Panc1 (cell line): ENCODE measurements at regions not wholly inside any gene's neighbourhood (a gene's known extent, or its start where the extent isn't known, plus 50 kb on each side); places are given as distances from the start of the nearest gene placed in this dataset.

Experiments used
- ATAC-seq: fragments of 200-7000 bp; cut with Tn5 transposase; 2 replicates; pipeline ENCODE4 v1.9.1; 2020; ENCODE audit warnings: mild to moderate bottlenecking, moderate library complexity
- BruUV-seq: library from RNA; stranded (reverse); fragments of 400-500 nt; replicated peaks from 2 replicates; lab custom pipeline; 2021; lab: Mats Ljungman, UMichigan
- CTCF ChIA-PET: fragments of 300-600 bp; sonication (Branson Sonifier 250); formaldehyde crosslinking; loops from one replicate; lab custom pipeline; 2022; ENCODE audit warnings: antibody characterized with exemption; lab: Charles Lee
- POLR2A ChIA-PET: fragments of 300-600 bp; sonication (Branson Sonifier 250); formaldehyde crosslinking; loops from one replicate; lab custom pipeline; 2022; ENCODE audit warnings: antibody characterized with exemption; lab: Charles Lee
- DNase-seq: peaks from one replicate; pipeline ENCODE4 v3.0.0-alpha.2; 2010; ENCODE audit warnings: low read depth, low spot score
- H3K27ac ChIP-seq: 2 replicates; pipeline ENCODE4 v1.5.1; 2011; ENCODE audit warnings: mild to moderate bottlenecking, low read length, inconsistent platforms
- H3K27me3 ChIP-seq: fragments of 200-500 bp; sonication (Bioruptor generic); 2 replicates; pipeline ENCODE4 v1.6.0; 2014; ENCODE audit warnings: low read length, inconsistent platforms; ENCODE audit not compliant: control insufficient read depth, insufficient read depth
- H3K36me3 ChIP-seq: fragments of 200-500 bp; sonication (Bioruptor generic); 2 replicates; pipeline ENCODE4 v1.5.1; 2014; ENCODE audit warnings: inconsistent platforms, mild to moderate bottlenecking, low read length, moderate library complexity; ENCODE audit not compliant: control insufficient read depth, insufficient read depth
- H3K4me1 ChIP-seq: 2 replicates; pipeline ENCODE4 v1.5.1; 2011; ENCODE audit warnings: inconsistent platforms, mild to moderate bottlenecking, low read length, moderate library complexity; ENCODE audit not compliant: control insufficient read depth, insufficient read depth
- H3K4me3 ChIP-seq, 2 experiments: 2 replicates each; pipeline ENCODE4 v1.5.1; 2011 to 2012; ENCODE audit warnings: low read depth in 2 of 2, low read length in 2 of 2, mild to moderate bottlenecking in 2 of 2, inconsistent platforms in 1 of 2, moderate library complexity in 1 of 2
- H3K9me3 ChIP-seq: fragments of 200-500 bp; sonication (Bioruptor generic); 2 replicates; pipeline ENCODE4 v1.5.1; 2014; ENCODE audit warnings: low read depth, mild to moderate bottlenecking, inconsistent platforms, low read length, moderate library complexity; ENCODE audit not compliant: control insufficient read depth, insufficient read depth
- POLR2AphosphoS5 ChIP-seq: IDR thresholded peaks from 2 replicates; pipeline ENCODE4 v1.6.1; 2012; ENCODE audit warnings: mild to moderate bottlenecking, low read depth, low read length, moderate library complexity
- SIN3A ChIP-seq: IDR thresholded peaks from 2 replicates; pipeline ENCODE4 v1.6.1; 2012; ENCODE audit warnings: low read depth, mild to moderate bottlenecking, low read length, moderate library complexity, borderline replicate concordance; ENCODE audit not compliant: insufficient read depth
- TCF7L2 ChIP-seq: IDR thresholded peaks from 2 replicates; pipeline ENCODE4 v1.6.1; 2011; ENCODE audit warnings: mild to moderate bottlenecking, low read depth, low read length, inconsistent platforms
- in situ Hi-C: cut with HindIII; loops from 2 replicates; pipeline ENCODE4 v1.10.0; 2016; ENCODE audit warnings: low sequenced_read_pairs, low pct_unique_long_range_greater_than_20kb
- intact Hi-C: fragments of 100-400 bp; cut with micrococcal nuclease; formaldehyde crosslinking; loops from one replicate; pipeline ENCODE4 v1.10.0; 2022; ENCODE audit not compliant: unreplicated experiment
- TF ChIP-seq, protein P1 (sequence below): fragments of 450-650 bp; IDR thresholded peaks from 2 replicates; pipeline ENCODE4 v1.5.1; 2017; ENCODE audit warnings: mild to moderate bottlenecking
- TF ChIP-seq, protein P2 (sequence below), 2 experiments: IDR thresholded peaks; 2 replicates each; pipeline ENCODE4 v1.6.1; 2011 to 2012; ENCODE audit warnings: low read depth in 2 of 2, control low read depth in 1 of 2, low read length in 1 of 2, mild to moderate bottlenecking in 1 of 2, moderate library complexity in 1 of 2; ENCODE audit not compliant: insufficient read depth in 1 of 2

DNA sequence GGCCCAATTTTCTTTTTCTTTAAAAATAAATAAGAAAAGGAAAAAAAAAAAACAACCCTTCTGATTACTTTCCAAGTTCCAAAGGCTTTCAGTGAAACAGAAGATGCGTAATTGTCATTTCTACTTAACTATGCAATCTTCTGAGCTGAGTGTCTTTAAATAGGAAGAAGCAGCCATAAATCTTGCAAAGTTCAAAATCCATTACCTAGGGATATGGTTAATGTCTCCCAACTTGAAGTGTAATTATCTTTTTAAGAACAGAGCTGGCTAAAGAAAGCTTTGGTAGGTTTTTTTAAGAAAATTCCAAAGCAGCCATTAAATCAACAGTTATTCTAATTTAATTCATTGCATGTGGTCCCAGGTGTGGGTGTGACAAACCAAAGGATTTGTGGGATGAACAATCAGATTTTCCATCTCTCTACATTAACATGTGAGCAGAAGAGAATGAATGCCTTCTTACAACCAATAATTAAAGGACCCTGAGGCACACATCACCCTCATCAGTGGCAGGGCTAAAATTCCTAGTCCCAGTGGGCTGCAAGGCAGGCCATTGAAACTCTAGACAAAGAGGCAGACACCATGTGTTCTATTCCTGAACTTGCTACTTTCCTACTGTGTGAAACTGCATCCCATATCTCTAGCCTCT, 419.2 kb downstream of the REEP3 start:
- POLR2A ChIA-PET: no interaction called here

DNA sequence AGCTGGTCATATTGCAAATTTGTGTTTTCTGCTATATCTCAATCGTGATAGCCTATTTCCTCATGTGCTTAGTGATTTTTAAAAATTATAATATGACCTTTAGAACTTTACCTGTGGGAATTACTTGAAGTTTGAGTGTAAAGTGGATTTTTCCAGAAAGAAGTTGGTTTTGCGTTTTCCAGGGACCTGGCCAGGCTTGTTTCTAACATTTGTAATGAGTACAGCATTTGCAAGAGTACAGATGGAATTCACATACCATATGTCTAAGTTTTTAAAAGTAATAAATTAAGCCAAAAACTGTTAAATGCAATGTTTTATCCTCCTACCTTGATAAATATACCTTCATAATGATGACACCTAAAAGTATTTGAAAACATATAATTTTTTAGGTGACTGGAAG, 443.2 kb downstream of the REEP3 start:
- in situ Hi-C loops: no loop called here

More for the DNA sequence above, 419.2 kb downstream of the REEP3 start:
- in situ Hi-C loops (no loop called here), intact Hi-C loops (no loop called here)
- Histone ChIP-seq H3K4me1 (no peaks in the 10 kb centered on the region), H3K27ac (no peak overlapping the region), H3K36me3 (no peaks in the 10 kb centered on the region), H3K9me3 (no peaks in the 10 kb centered on the region), H3K27me3 (peaks cover 9% of the 10 kb centered on the region), H3K4me3 (no peak overlapping the region)
- ATAC-seq (no peak), DNase-seq (no peak)
- BruUV-seq: no TSS peak
- TF ChIP-seq, protein P1, sequence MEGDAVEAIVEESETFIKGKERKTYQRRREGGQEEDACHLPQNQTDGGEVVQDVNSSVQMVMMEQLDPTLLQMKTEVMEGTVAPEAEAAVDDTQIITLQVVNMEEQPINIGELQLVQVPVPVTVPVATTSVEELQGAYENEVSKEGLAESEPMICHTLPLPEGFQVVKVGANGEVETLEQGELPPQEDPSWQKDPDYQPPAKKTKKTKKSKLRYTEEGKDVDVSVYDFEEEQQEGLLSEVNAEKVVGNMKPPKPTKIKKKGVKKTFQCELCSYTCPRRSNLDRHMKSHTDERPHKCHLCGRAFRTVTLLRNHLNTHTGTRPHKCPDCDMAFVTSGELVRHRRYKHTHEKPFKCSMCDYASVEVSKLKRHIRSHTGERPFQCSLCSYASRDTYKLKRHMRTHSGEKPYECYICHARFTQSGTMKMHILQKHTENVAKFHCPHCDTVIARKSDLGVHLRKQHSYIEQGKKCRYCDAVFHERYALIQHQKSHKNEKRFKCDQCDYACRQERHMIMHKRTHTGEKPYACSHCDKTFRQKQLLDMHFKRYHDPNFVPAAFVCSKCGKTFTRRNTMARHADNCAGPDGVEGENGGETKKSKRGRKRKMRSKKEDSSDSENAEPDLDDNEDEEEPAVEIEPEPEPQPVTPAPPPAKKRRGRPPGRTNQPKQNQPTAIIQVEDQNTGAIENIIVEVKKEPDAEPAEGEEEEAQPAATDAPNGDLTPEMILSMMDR: no peak
- TF ChIP-seq SIN3A (no peak), POLR2AphosphoS5 (no peak), TCF7L2 (no peak)
- TF ChIP-seq, protein P2, sequence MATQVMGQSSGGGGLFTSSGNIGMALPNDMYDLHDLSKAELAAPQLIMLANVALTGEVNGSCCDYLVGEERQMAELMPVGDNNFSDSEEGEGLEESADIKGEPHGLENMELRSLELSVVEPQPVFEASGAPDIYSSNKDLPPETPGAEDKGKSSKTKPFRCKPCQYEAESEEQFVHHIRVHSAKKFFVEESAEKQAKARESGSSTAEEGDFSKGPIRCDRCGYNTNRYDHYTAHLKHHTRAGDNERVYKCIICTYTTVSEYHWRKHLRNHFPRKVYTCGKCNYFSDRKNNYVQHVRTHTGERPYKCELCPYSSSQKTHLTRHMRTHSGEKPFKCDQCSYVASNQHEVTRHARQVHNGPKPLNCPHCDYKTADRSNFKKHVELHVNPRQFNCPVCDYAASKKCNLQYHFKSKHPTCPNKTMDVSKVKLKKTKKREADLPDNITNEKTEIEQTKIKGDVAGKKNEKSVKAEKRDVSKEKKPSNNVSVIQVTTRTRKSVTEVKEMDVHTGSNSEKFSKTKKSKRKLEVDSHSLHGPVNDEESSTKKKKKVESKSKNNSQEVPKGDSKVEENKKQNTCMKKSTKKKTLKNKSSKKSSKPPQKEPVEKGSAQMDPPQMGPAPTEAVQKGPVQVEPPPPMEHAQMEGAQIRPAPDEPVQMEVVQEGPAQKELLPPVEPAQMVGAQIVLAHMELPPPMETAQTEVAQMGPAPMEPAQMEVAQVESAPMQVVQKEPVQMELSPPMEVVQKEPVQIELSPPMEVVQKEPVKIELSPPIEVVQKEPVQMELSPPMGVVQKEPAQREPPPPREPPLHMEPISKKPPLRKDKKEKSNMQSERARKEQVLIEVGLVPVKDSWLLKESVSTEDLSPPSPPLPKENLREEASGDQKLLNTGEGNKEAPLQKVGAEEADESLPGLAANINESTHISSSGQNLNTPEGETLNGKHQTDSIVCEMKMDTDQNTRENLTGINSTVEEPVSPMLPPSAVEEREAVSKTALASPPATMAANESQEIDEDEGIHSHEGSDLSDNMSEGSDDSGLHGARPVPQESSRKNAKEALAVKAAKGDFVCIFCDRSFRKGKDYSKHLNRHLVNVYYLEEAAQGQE (IDR thresholded peaks at IDR 0.05; ENCODE audit: insufficient read depth in 1 of 2, low read depth in 2 of 2, low read length in 1 of 2): no peak
- CTCF ChIA-PET: interaction anchor here (1.1 kb wide), 1 partner anchor 37 kb away, joined by 6 read pairs; no protein-coding TSS in a partner anchor

More for the DNA sequence above, 443.2 kb downstream of the REEP3 start:
- no peaks in the 10 kb centered on the region for H3K27me3 ChIP-seq
- intact Hi-C loops: no loop called here
- no peaks in the 10 kb centered on the region for H3K4me1 ChIP-seq
- no peak for DNase-seq
- no peak for ATAC-seq
- no peak for TF ChIP-seq POLR2AphosphoS5
- no peak for TF ChIP-seq TCF7L2
- TF ChIP-seq SIN3A: no peak
- TF ChIP-seq, protein P2 (IDR thresholded peaks at IDR 0.05; ENCODE audit: insufficient read depth in 1 of 2, low read depth in 2 of 2, low read length in 1 of 2): no peak
- TF ChIP-seq, protein P1: no peak
- H3K9me3 ChIP-seq: no peaks in the 10 kb centered on the region
- BruUV-seq: no TSS peak
- H3K36me3 ChIP-seq: no peaks in the 10 kb centered on the region
- H3K27ac ChIP-seq: no peak overlapping the region
- POLR2A ChIA-PET: no interaction called here
- CTCF ChIA-PET: no interaction called here
- no peak overlapping the region for H3K4me3 ChIP-seq
